ENCODE measurements at regions not wholly inside any gene's neighbourhood (a gene's known extent, or its start where the extent isn't known, plus 50 kb on each side); places are given as distances from the start of the nearest gene placed in this dataset.

- Histone ChIP-seq H3K9me3 (no peaks in the 10 kb centered on the region), H3K4me1 (replicated peaks) (no peaks in the 10 kb centered on the region), H3K27ac (no peak overlapping the region), H3K4me3 (no peak overlapping the region), H3K27me3 (replicated peaks; ENCODE audit: insufficient read depth) (peaks cover 3% of the 10 kb centered on the region), H3K36me3 (no peaks in the 10 kb centered on the region)
- no peak for DNase-seq (ENCODE audit: low spot score)
- TF ChIP-seq POLR2AphosphoS5 (IDR thresholded peaks at IDR 0.05): no peak
- TF ChIP-seq CTCF (IDR thresholded peaks at IDR 0.05): no peak
- no peak for TF ChIP-seq POLR2A (IDR thresholded peaks at IDR 0.05)
- 93% methylated on average over 14 of the region's 14 CpGs for WGBS
- intact Hi-C loops (cut with DNase I): no loop called here
These were observed 627.5 kb downstream of the BUD13 start for GRCh38 chr11:116145187-116145865.

GRCh38 chr11:116144387-116144958, 628.3 kb downstream of the BUD13 start:
- H3K36me3 ChIP-seq: no peaks in the 10 kb centered on the region
- TF ChIP-seq CTCF (IDR thresholded peaks at IDR 0.05): no peak
- TF ChIP-seq POLR2A (IDR thresholded peaks at IDR 0.05): no peak
- TF ChIP-seq POLR2AphosphoS5 (IDR thresholded peaks at IDR 0.05): no peak
- no peak overlapping the region for H3K27ac ChIP-seq
- no peak overlapping the region for H3K4me3 ChIP-seq
- H3K9me3 ChIP-seq: no peaks in the 10 kb centered on the region
- 86% methylated on average over 17 of the region's 17 CpGs for WGBS
- H3K4me1 ChIP-seq (replicated peaks): no peaks in the 10 kb centered on the region
- intact Hi-C loops (cut with DNase I): no loop called here
- DNase-seq (ENCODE audit: low spot score): no peak
- peaks cover 3% of the 10 kb centered on the region for H3K27me3 ChIP-seq (replicated peaks; ENCODE audit: insufficient read depth)

- 92% methylated on average over 6 of the region's 6 CpGs for WGBS
- DNase-seq (ENCODE audit: low spot score): no peak
- no peak for TF ChIP-seq CTCF (IDR thresholded peaks at IDR 0.05)
- TF ChIP-seq POLR2AphosphoS5 (IDR thresholded peaks at IDR 0.05): no peak
- TF ChIP-seq POLR2A (IDR thresholded peaks at IDR 0.05): no peak
These were observed 634.1 kb upstream of the CADM1 start for GRCh38 chr11:116138280-116138679.

GRCh38 chr11:116137753-116138152, 633.5 kb upstream of the CADM1 start:
- H3K36me3 ChIP-seq: no peaks in the 10 kb centered on the region
- TF ChIP-seq POLR2A (IDR thresholded peaks at IDR 0.05): no peak
- TF ChIP-seq CTCF (IDR thresholded peaks at IDR 0.05): no peak
- TF ChIP-seq POLR2AphosphoS5 (IDR thresholded peaks at IDR 0.05): no peak

More at GRCh38 chr11:116138280-116138679, 634.1 kb upstream of the CADM1 start:
- H3K4me3 ChIP-seq: no peak overlapping the region
- H3K36me3 ChIP-seq: no peaks in the 10 kb centered on the region
- intact Hi-C loops (cut with DNase I): no loop called here
- no peaks in the 10 kb centered on the region for H3K4me1 ChIP-seq (replicated peaks)
- H3K27me3 ChIP-seq (replicated peaks; ENCODE audit: insufficient read depth): no peaks in the 10 kb centered on the region
- no peak overlapping the region for H3K27ac ChIP-seq
- H3K9me3 ChIP-seq: no peaks in the 10 kb centered on the region

More at GRCh38 chr11:116137753-116138152, 633.5 kb upstream of the CADM1 start:
- intact Hi-C loops (cut with DNase I): no loop called here
- Histone ChIP-seq H3K4me3 (no peak overlapping the region), H3K4me1 (replicated peaks) (no peaks in the 10 kb centered on the region), H3K27ac (no peak overlapping the region), H3K27me3 (replicated peaks; ENCODE audit: insufficient read depth) (no peaks in the 10 kb centered on the region), H3K9me3 (no peaks in the 10 kb centered on the region)
- DNase-seq (ENCODE audit: low spot score): no peak
- 59% methylated on average over 2 of the region's 2 CpGs for WGBS

Data from prostate gland (tissue), 2 donors.